Activated T-cell treated with anti-CD3 and anti-CD28 coated beads for 1 hour (primary cell): ENCODE measurements at regions not wholly inside any gene's neighbourhood (a gene's known extent, or its start where the extent isn't known, plus 50 kb on each side); places are given as distances from the start of the nearest gene placed in this dataset.

Experiments used
- DNase-seq: peaks from one replicate; pipeline ENCODE4 v3.0.0-alpha.2; 2020; ENCODE audit warnings: low read depth

- DNase-seq, result no peak
Measured at GRCh38 chr12:66852091-66852490, 173.2 kb upstream of the GRIP1 start.

GRCh38 chr12:66852765-66853164, 173.9 kb upstream of the GRIP1 start:
- no peak for DNase-seq

- no peak for DNase-seq
Measured at GRCh38 chr12:66859751-66860440, 181.0 kb upstream of the GRIP1 start.

GRCh38 chr12:66860752-66861750, 182.2 kb upstream of the GRIP1 start:
- peak; percentile 52 for DNase-seq

- DNase-seq, result no peak
Measured at GRCh38 chr12:66862356-66862985, 183.6 kb upstream of the GRIP1 start.

DNA sequence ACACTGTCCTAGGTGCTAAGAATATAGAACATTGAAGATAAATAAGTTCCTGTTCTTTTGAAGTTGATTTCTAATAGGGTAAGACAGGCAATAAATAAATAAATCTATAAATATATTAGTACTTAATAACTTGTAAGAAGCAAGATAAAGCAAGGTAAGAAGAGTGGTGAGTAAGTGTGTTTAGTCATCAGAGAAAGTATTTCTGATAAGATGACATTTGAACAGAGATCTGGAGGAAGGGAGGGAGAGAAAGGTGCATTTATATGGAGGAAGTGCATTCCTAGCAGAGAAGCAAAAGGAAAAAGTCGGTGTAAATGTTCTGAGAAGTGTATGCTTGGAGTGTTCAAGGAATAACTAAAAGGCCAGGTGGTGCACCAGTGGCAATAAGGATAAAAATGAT, 184.4 kb upstream of the GRIP1 start:
- DNase-seq, result no peak

- no peak for DNase-seq
Measured at GRCh38 chr12:66877925-66878324, 199.0 kb upstream of the GRIP1 start.

GRCh38 chr12:66879409-66879808, 200.5 kb upstream of the GRIP1 start:
- DNase-seq, result no peak

- no peak for DNase-seq
Measured at GRCh38 chr12:66881386-66881785, 202.5 kb upstream of the GRIP1 start.

GRCh38 chr12:66884091-66884490, 205.2 kb upstream of the GRIP1 start:
- DNase-seq, result no peak

- no peak for DNase-seq
Measured at GRCh38 chr12:66885115-66885875, 206.4 kb upstream of the GRIP1 start.

DNA sequence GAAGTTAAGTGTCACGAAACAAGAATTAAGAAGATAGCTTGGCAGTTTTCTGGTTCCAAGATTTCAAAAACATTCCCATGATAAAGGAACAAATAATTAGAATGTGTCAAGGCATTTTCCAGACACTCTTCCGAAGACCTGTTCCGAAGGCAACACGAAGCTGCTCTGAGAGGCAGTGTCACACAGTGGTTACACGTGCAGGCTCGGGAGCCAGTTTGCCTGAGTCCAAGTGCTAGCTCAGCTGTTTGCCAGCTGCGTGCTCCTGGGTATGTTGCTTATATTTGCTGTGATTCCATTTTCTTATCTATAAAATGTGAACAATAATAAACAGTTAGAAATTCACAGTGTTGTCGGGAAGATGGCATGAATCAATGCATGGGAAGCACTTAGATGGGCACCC, 217.9 kb upstream of the GRIP1 start:
- DNase-seq, result no peak

DNA sequence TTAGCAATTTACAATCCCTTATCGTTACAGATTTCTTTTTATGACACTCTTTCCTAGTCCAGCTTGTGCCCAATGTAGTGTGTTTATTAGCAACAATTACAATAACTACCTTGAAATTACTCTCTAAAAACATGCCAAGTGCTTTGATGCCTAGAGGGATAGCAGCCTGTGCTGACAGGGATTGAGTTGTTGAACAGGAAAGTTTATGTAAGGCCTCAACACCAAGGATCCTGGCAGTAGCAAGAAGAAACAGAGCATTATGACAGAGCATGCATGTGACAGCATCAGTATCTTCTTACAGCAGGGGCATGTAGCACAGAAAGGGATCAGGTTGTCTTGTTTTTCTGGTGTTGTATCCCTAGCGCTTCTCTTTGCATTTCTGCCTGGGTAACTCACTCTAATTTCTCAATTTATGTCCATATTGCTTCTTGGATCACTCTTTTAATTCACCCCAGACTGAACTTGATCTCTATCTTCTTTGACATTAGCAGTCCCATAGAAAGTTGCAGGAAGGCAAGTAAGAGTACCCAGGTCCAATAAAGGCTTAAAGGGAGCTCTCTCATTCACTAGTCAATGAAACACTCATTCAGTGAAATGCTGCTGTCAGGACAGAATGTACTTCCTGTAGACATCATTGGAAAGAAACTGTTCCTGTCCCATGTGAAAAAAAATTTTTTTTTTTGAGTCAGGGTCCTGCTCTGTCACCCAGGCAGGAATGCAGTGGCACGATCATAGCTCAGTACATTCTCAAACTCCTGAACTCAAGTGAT, 220.0 kb upstream of the GRIP1 start:
- DNase-seq, result no peak

GRCh38 chr12:66899588-66899987, 220.7 kb upstream of the GRIP1 start:
- DNase-seq, result no peak

DNA sequence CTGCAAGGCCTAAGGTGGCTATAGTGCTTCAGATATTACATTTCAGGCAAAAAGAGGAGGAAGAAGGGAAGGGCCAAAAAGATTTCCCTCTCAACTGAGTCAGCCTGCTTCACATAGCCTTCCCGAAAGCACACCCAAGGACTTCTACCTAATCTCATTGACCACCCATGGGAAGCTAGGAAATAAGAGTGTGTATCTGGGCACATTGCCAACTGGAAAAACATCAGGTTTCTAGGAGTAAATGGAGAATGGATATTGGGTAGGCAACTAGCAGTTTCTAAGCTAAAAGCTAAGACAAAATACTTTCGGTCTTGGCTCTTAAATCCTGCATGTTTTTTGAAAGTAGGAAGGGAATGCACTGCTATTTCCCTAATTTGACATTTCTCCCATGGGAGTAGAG, 221.7 kb upstream of the GRIP1 start:
- no peak for DNase-seq

DNA sequence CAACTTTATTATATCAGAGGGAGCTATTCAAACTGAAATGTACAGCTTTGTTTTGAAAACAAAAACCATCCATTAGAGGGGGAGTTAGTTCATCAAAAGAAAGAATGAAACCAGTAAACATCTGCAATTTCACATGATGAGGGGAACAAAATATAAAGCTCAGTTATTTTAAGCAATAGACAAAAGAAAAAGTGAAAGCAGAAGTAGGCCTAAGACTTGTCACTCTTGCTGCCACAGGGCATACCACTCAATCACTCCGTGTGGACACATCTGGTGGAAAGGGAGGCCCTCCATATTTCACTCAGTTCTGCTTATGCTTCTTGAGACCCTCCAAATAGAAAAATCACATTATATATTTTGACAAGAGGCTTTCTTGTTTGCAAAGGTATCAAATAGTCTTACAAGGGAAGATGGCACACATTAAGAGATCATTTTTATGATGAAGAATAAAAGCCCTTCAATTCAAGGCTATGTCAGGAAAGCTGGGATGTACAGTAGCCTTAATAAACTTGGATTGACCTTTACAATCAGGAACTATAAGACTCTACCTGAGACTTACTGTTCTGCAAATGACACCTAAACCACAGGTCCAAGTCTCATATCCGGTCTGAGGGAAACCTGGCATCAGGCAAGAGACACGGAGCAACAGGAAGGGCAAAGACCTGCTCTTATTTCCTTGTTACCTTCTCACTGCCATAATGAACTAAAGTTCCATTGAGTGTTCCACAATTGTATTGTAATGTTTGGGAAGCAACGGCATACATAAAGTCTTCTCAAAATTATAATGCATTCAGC, 222.5 kb upstream of the GRIP1 start:
- DNase-seq, result no peak

GRCh38 chr12:66902020-66902419, 223.1 kb upstream of the GRIP1 start:
- DNase-seq, result no peak

DNA sequence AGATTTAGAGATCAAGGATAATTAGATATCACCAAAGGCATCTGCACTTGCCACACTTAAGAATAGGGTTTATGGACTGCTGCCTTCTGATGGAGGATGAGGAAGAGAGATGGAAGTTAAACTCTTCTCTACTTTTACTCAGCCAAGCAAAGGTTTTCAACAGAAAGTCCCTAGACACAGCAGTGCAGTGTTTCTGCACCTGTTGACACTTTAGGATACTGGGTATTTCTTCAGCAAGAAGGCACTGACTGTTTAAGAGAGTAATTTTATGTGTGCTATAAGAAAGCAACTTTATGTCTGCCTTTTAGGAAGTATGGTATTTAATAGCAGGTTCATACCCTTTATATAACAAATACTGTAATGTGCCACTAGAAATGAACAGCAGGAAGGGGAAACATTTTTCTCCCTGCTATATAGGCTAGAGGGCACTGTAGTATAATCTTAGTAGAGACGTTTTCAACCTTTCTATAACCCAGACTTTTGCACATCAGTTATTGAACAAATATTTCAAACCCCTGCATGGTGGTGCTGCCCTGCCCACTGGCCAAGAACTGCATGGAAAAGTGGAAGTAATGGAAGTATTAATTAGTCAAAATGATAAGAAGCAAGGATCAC, 225.0 kb upstream of the GRIP1 start:
- DNase-seq, result no peak

- DNase-seq, result no peak
Measured at GRCh38 chr12:66905201-66905600, 226.3 kb upstream of the GRIP1 start.

- no peak for DNase-seq
Measured at GRCh38 chr12:66910366-66910974, 231.6 kb upstream of the GRIP1 start.
